OCI-LY1 (cell line): ENCODE measurements at regions not wholly inside any gene's neighbourhood (a gene's known extent, or its start where the extent isn't known, plus 50 kb on each side); places are given as distances from the start of the nearest gene placed in this dataset.
"Not testable (repeated sequence)": the region's sequence is repeated elsewhere in the genome, so short reads cannot be mapped to it uniquely, and the experiment has no call there.

Source experiments
- H2AFZ ChIP-seq: fragments of 200-600 bp; sonication (generic), shearing (Covaris generic); 2 replicates; pipeline ENCODE4 v1.6.0; 2014; ENCODE audit warnings: antibody characterized with exemption, mild to moderate bottlenecking, low read length
- H3F3A ChIP-seq: fragments of 200-600 bp; sonication (generic), shearing (Covaris generic); 2 replicates; pipeline ENCODE4 v1.6.0; 2014; ENCODE audit warnings: mild to moderate bottlenecking, antibody characterized with exemption, low read length, moderate library complexity; ENCODE audit not compliant: insufficient read depth
- H3K27ac ChIP-seq: fragments of 200-600 bp; sonication (generic); 2 replicates; pipeline ENCODE4 v1.5.1; 2014; ENCODE audit warnings: low read length, mixed run types, mild to moderate bottlenecking, low read depth; ENCODE audit not compliant: poor library complexity, severe bottlenecking
- H3K27me3 ChIP-seq: fragments of 200-600 bp; sonication (generic); 2 replicates; pipeline ENCODE4 v1.6.0; 2014; ENCODE audit warnings: antibody characterized with exemption, mild to moderate bottlenecking, low read length, moderate library complexity; ENCODE audit not compliant: insufficient read depth
- H3K36me3 ChIP-seq: fragments of 200-600 bp; sonication (generic); 2 replicates; pipeline ENCODE4 v1.6.1; 2014; ENCODE audit warnings: mild to moderate bottlenecking, antibody characterized with exemption, low read length, moderate library complexity, mixed read lengths; ENCODE audit not compliant: insufficient read depth
- H3K4me1 ChIP-seq: fragments of 200-600 bp; sonication (generic); 2 replicates; pipeline ENCODE4 v1.5.1; 2014; ENCODE audit warnings: mild to moderate bottlenecking, low read length, moderate library complexity; ENCODE audit not compliant: insufficient read depth, severe bottlenecking
- H3K4me2 ChIP-seq: fragments of 200-600 bp; sonication (generic), shearing (Covaris generic); 2 replicates; pipeline ENCODE4 v1.6.1; 2014; ENCODE audit warnings: low read length
- H3K4me3 ChIP-seq: fragments of 200-600 bp; sonication (generic); 2 replicates; pipeline ENCODE4 v1.5.1; 2014; ENCODE audit warnings: low read length, low read depth, mild to moderate bottlenecking, mixed read lengths; ENCODE audit not compliant: poor library complexity, severe bottlenecking
- H3K79me2 ChIP-seq: fragments of 200-600 bp; shearing (Covaris generic); 2 replicates; pipeline ENCODE4 v1.6.1; 2016; ENCODE audit warnings: mixed run types, low read length, mixed read lengths; ENCODE audit not compliant: insufficient read depth
- H3K9ac ChIP-seq: fragments of 200-600 bp; sonication (generic), shearing (Covaris generic); 2 replicates; pipeline ENCODE4 v1.6.1; 2014; ENCODE audit warnings: mild to moderate bottlenecking, low read length, mixed read lengths
- H3K9me2 ChIP-seq: fragments of 200-600 bp; sonication (generic), shearing (Covaris generic); 2 replicates; pipeline ENCODE4 v1.6.1; 2014; ENCODE audit warnings: low read depth, mild to moderate bottlenecking, low read length, mixed read lengths
- H3K9me3 ChIP-seq: fragments of 200-600 bp; shearing (Covaris generic); 2 replicates; pipeline ENCODE4 v1.6.1; 2014; ENCODE audit warnings: low read length, mixed read lengths
- H4K20me1 ChIP-seq: fragments of 200-600 bp; sonication (generic), shearing (Covaris generic); 2 replicates; pipeline ENCODE4 v1.6.0; 2016; ENCODE audit warnings: mild to moderate bottlenecking, low read length; ENCODE audit not compliant: insufficient read depth
- EZH2 ChIP-seq: fragments of 200-600 bp; sonication (generic), shearing (Covaris generic); IDR thresholded peaks from 2 replicates; pipeline ENCODE4 v1.8.0; 2017; ENCODE audit warnings: borderline replicate concordance, mixed run types, mild to moderate bottlenecking, antibody characterized with exemption, low read length, moderate library complexity, mixed read lengths
- TF ChIP-seq, protein P1 (sequence below): fragments of 200-600 bp; sonication (generic), shearing (Covaris generic); IDR thresholded peaks from 2 replicates; pipeline ENCODE4 v1.5.1; 2017; ENCODE audit warnings: mild to moderate bottlenecking, antibody characterized with exemption, low read length, moderate library complexity, mixed read lengths

DNA sequence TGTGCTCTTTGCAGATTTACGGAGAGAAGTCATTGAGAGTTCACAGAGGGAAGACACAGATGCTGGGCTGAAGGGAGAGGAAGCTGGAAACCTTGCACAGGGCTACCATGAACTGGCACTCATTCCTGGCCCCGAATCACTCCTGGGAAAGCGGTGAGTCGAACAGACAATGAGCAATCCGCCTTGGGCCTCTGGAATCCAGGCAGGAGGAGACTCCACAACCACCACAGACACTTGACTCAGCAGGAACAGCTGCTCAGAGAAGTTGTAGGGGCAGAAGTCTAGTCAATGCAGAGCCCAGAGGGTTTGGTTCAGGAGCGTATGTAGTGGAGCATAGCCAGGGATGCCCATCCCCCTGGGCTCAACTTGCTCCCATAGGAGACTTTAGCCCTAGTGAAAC, 62.8 kb upstream of the GRIA3 start:
- TF ChIP-seq EZH2: no peak
- TF ChIP-seq, protein P1, sequence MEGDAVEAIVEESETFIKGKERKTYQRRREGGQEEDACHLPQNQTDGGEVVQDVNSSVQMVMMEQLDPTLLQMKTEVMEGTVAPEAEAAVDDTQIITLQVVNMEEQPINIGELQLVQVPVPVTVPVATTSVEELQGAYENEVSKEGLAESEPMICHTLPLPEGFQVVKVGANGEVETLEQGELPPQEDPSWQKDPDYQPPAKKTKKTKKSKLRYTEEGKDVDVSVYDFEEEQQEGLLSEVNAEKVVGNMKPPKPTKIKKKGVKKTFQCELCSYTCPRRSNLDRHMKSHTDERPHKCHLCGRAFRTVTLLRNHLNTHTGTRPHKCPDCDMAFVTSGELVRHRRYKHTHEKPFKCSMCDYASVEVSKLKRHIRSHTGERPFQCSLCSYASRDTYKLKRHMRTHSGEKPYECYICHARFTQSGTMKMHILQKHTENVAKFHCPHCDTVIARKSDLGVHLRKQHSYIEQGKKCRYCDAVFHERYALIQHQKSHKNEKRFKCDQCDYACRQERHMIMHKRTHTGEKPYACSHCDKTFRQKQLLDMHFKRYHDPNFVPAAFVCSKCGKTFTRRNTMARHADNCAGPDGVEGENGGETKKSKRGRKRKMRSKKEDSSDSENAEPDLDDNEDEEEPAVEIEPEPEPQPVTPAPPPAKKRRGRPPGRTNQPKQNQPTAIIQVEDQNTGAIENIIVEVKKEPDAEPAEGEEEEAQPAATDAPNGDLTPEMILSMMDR: no peak
- Histone ChIP-seq H3K9me3 (no peaks in the 10 kb centered on the region), H3K4me3 (no peak overlapping the region)

DNA sequence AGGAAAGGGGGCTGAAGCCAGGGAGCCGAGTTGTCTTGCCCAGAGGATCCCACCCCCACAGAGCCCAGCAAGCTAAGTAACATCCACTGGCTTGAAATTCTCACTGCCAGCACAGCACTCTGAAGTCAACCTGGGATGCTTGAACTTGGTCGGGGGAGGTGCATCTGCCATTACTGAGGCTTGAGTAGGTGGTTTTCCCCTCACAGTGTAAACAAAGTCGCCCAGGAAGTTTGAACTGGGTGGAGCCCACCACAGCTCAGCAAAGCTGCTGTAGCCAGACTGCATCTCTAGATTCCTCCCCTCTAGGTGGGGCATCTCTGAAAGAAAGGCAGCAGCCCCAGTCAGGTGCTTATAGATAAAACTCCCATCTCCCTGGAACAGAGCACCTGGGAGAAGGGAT, 54.3 kb upstream of the GRIA3 start:
- H3K36me3 ChIP-seq, H3F3A ChIP-seq, H3K9ac ChIP-seq, H3K79me2 ChIP-seq, H3K4me3 ChIP-seq, H4K20me1 ChIP-seq, H3K27ac ChIP-seq, H3K27me3 ChIP-seq, H3K4me1 ChIP-seq, H3K9me2 ChIP-seq, H3K9me3 ChIP-seq, H3K4me2 ChIP-seq, H2AFZ ChIP-seq: not testable (repeated sequence)

More for the DNA sequence above, 62.8 kb upstream of the GRIA3 start:
- Histone ChIP-seq H3F3A (no peaks in the 10 kb centered on the region), H3K79me2 (no peaks in the 10 kb centered on the region), H3K36me3 (no peaks in the 10 kb centered on the region), H3K9ac (no peak overlapping the region), H3K27ac (no peak overlapping the region), H2AFZ (no peak overlapping the region), H3K27me3 (no peaks in the 10 kb centered on the region), H3K9me2 (no peaks in the 10 kb centered on the region), H3K4me1 (no peaks in the 10 kb centered on the region), H4K20me1 (no peaks in the 10 kb centered on the region), H3K4me2 (no peak overlapping the region)
